B cell (primary cell): ENCODE measurements at regions not wholly inside any gene's neighbourhood (a gene's known extent, or its start where the extent isn't known, plus 50 kb on each side); places are given as distances from the start of the nearest gene placed in this dataset.

Experiments
- ATAC-seq: fragments of 200-7000 bp; cut with Tn5 transposase; one replicate; pipeline ENCODE4 v1.10.0; 2021; ENCODE audit warnings: low read depth, mild to moderate bottlenecking, moderate number of reproducible peaks, moderate library complexity
- CTCF ChIA-PET: fragments of 350-600 bp; sonication (Branson Sonifier 250); formaldehyde crosslinking; loops from one replicate; lab custom pipeline; 2021; ENCODE audit warnings: antibody characterized with exemption, inconsistent platforms; lab: Charles Lee
- POLR2A ChIA-PET: fragments of 350-600 bp; sonication (Branson Sonifier 250); formaldehyde crosslinking; loops from one replicate; lab custom pipeline; 2021; ENCODE audit warnings: antibody characterized with exemption; lab: Charles Lee
- DNase-seq: peaks from one replicate; pipeline ENCODE4 v3.0.0; 2013
- H2AFZ ChIP-seq: 2 replicates; pipeline ENCODE4 v1.6.1; 2012; ENCODE audit warnings: mild to moderate bottlenecking, low read depth, low read length; ENCODE audit not compliant: insufficient read depth, poor library complexity, severe bottlenecking
- H3K27ac ChIP-seq, 2 donors: 1 replicate in 1 of 2; 2 replicates in 1 of 2; pipeline ENCODE4 v1.5.1; 2012 to 2013; ENCODE audit warnings: low read length in 2 of 2, mild to moderate bottlenecking in 2 of 2, moderate library complexity in 1 of 2
- H3K27me3 ChIP-seq, 4 experiments: fragments of 200-600 bp in 1 of 4; sonication (generic) in 1 of 4; replicated peaks in 1 of 4; 1 replicate in 2 of 4; 2 replicates in 2 of 4; pipeline versions ENCODE4 v1.6.1 to v1.7.0; 2013 to 2016; ENCODE audit warnings: low read length in 3 of 4, mild to moderate bottlenecking in 2 of 4, mixed read lengths in 1 of 4, moderate library complexity in 1 of 4; ENCODE audit not compliant: insufficient read depth in 4 of 4, control insufficient read depth in 3 of 4; ENCODE audit errors: control extremely low read depth in 1 of 4
- H3K36me3 ChIP-seq, 2 experiments: replicated peaks in 1 of 2; 1 replicate in 1 of 2; 2 replicates in 1 of 2; pipeline versions ENCODE4 v1.6.1 to v1.7.1; 2013; ENCODE audit warnings: low read length in 1 of 2; ENCODE audit not compliant: insufficient read depth in 2 of 2, control insufficient read depth in 1 of 2; ENCODE audit errors: control extremely low read depth in 1 of 2, extremely low read depth in 1 of 2
- H3K4me1 ChIP-seq, 2 donors: fragments of 200-600 bp in 1 of 2; sonication (generic) in 1 of 2; 1 replicate in 1 of 2; 2 replicates in 1 of 2; pipeline versions ENCODE4 v1.5.1 to v1.6.1; 2013 to 2017; ENCODE audit warnings: low read length in 2 of 2; ENCODE audit not compliant: control insufficient read depth in 2 of 2, insufficient read depth in 2 of 2
- H3K4me2 ChIP-seq: replicated peaks from 2 replicates; pipeline ENCODE3; 2012; ENCODE audit warnings: mild to moderate bottlenecking, low read depth, low read length; ENCODE audit not compliant: poor library complexity, severe bottlenecking
- H3K4me3 ChIP-seq, 5 experiments: fragments of 200-600 bp in 1 of 5; sonication (generic) in 1 of 5; 1 replicate in 3 of 5; 2 replicates in 2 of 5; pipeline versions ENCODE4 v1.5.1 to v1.7.0; 2011 to 2016; ENCODE audit warnings: low read length in 4 of 5, mild to moderate bottlenecking in 4 of 5, low read depth in 2 of 5, control low read depth in 1 of 5, moderate library complexity in 1 of 5; ENCODE audit not compliant: insufficient read depth in 1 of 5; ENCODE audit errors: control extremely low read depth in 1 of 5, extremely low read depth in 1 of 5
- H3K79me2 ChIP-seq: fragments of 200-600 bp; sonication (generic); one replicate; pipeline ENCODE4 v1.6.0; 2016; ENCODE audit warnings: low read length; ENCODE audit not compliant: control insufficient read depth, insufficient read depth
- H3K9ac ChIP-seq: fragments of 200-600 bp; sonication (generic); 2 replicates; pipeline ENCODE4 v1.6.1; 2017; ENCODE audit warnings: mild to moderate bottlenecking, low read length, moderate library complexity
- H3K9me3 ChIP-seq, 3 donors: one replicate each; pipeline versions ENCODE4 v1.6.1 to v1.7.1; 2013; ENCODE audit warnings: low read length in 2 of 3; ENCODE audit not compliant: control insufficient read depth in 2 of 3, insufficient read depth in 1 of 3; ENCODE audit errors: control extremely low read depth in 1 of 3
- H4K20me1 ChIP-seq: 2 replicates; pipeline ENCODE4 v1.6.0; 2012; ENCODE audit warnings: mild to moderate bottlenecking, low read length; ENCODE audit not compliant: insufficient read depth, control insufficient read depth, poor library complexity, severe bottlenecking
- H3K27ac Mint-ChIP-seq: one replicate; pipeline ENCODE4 v1.8.0; 2021; ENCODE audit warnings: mixed read lengths
- H3K27me3 Mint-ChIP-seq: one replicate; pipeline ENCODE4 v1.8.0; 2021; ENCODE audit warnings: mixed read lengths
- H3K4me1 Mint-ChIP-seq: one replicate; pipeline ENCODE4 v1.8.0; 2021; ENCODE audit warnings: mixed read lengths
- H3K4me3 Mint-ChIP-seq: one replicate; pipeline ENCODE4 v1.8.0; 2021; ENCODE audit warnings: mixed read lengths
- H3K9me3 Mint-ChIP-seq: one replicate; pipeline ENCODE4 v1.8.0; 2022; ENCODE audit warnings: mixed read lengths; ENCODE audit not compliant: insufficient read depth
- EZH2 ChIP-seq: IDR thresholded peaks from 2 replicates; pipeline ENCODE4 v1.6.1; 2012; ENCODE audit warnings: borderline replicate concordance, low read depth, mild to moderate bottlenecking, moderate library complexity, low read length; ENCODE audit not compliant: insufficient read depth, poor library complexity, severe bottlenecking
- WGBS: methylation state at CpG from one replicate; pipeline ENCODE4 v1.1.5; 2013; ENCODE audit warnings: missing lambda C conversion rate; ENCODE audit not compliant: insufficient coverage; 5-methylcytosine and 5-hydroxymethylcytosine counted together
- intact Hi-C: fragments of 100-400 bp; cut with micrococcal nuclease; formaldehyde crosslinking; loops from one replicate; pipeline ENCODE4 v1.10.0; 2022
- TF ChIP-seq, protein P1 (sequence below): fragments of 200-600 bp; IDR thresholded peaks from one replicate; pipeline ENCODE4 v1.8.0; 2022; ENCODE audit warnings: antibody characterized with exemption, mild to moderate bottlenecking

- H3K27ac ChIP-seq, result no peak overlapping the region
- no peak overlapping the region for H3K4me2 ChIP-seq
- ChIA-PET POLR2A (no interaction called here), CTCF (no interaction called here)
- no peaks in the 10 kb centered on the region for H3K4me1 ChIP-seq
- ATAC-seq (no peak), DNase-seq (no peak)
- H3K27ac Mint-ChIP-seq, result no peak overlapping the region
- TF ChIP-seq EZH2, result no peak
- TF ChIP-seq, protein P1, sequence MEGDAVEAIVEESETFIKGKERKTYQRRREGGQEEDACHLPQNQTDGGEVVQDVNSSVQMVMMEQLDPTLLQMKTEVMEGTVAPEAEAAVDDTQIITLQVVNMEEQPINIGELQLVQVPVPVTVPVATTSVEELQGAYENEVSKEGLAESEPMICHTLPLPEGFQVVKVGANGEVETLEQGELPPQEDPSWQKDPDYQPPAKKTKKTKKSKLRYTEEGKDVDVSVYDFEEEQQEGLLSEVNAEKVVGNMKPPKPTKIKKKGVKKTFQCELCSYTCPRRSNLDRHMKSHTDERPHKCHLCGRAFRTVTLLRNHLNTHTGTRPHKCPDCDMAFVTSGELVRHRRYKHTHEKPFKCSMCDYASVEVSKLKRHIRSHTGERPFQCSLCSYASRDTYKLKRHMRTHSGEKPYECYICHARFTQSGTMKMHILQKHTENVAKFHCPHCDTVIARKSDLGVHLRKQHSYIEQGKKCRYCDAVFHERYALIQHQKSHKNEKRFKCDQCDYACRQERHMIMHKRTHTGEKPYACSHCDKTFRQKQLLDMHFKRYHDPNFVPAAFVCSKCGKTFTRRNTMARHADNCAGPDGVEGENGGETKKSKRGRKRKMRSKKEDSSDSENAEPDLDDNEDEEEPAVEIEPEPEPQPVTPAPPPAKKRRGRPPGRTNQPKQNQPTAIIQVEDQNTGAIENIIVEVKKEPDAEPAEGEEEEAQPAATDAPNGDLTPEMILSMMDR, result no peak
- 92% methylated on average over 17 of the region's 18 CpGs for WGBS
- H3K4me1 Mint-ChIP-seq, result no peaks in the 10 kb centered on the region
- H2AFZ ChIP-seq, result no peak overlapping the region
- no peaks in the 10 kb centered on the region for H4K20me1 ChIP-seq
- H3K79me2 ChIP-seq, result no peaks in the 10 kb centered on the region
- intact Hi-C loops, result no loop called here
- H3K27me3 ChIP-seq, result no peaks in the 10 kb centered on the region
- peaks cover 2% of the 10 kb centered on the region for H3K9me3 Mint-ChIP-seq
- H3K36me3 ChIP-seq, result no peaks in the 10 kb centered on the region
- H3K4me3 Mint-ChIP-seq, result no peak overlapping the region
- H3K4me3 ChIP-seq, result no peak overlapping the region
- no peaks in the 10 kb centered on the region for H3K27me3 Mint-ChIP-seq
- H3K9ac ChIP-seq, result no peak overlapping the region
- H3K9me3 ChIP-seq, result peaks cover 0 to 31% (median 0%) of the 10 kb centered on the region in 3 donors
These were observed 90.8 kb upstream of the PPP2R3B start for GRCh38 chrX:477441-478012.

- no peaks in the 10 kb centered on the region for H3K4me1 ChIP-seq
- no peaks in the 10 kb centered on the region for H3K9me3 Mint-ChIP-seq
- DNase-seq (no peak), ATAC-seq (no peak)
- no peak overlapping the region for H3K27ac Mint-ChIP-seq
- H3K4me1 Mint-ChIP-seq, result no peaks in the 10 kb centered on the region
- H3K4me3 Mint-ChIP-seq, result no peak overlapping the region
- no peaks in the 10 kb centered on the region for H3K27me3 Mint-ChIP-seq
- intact Hi-C loops, result no loop called here
- H3K27ac ChIP-seq, result no peak overlapping the region
- H3K79me2 ChIP-seq, result no peaks in the 10 kb centered on the region
- WGBS, result 86% methylated on average over 11 of the region's 20 CpGs
- H3K27me3 ChIP-seq, result no peaks in the 10 kb centered on the region
- no peaks in the 10 kb centered on the region for H3K36me3 ChIP-seq
- ChIA-PET POLR2A (no interaction called here), CTCF (no interaction called here)
- H3K4me3 ChIP-seq, result no peak overlapping the region
- H2AFZ ChIP-seq, result no peak overlapping the region
- no peaks in the 10 kb centered on the region for H4K20me1 ChIP-seq
- peaks cover 0 to 22% (median 0%) of the 10 kb centered on the region in 3 donors for H3K9me3 ChIP-seq
- no peak overlapping the region for H3K9ac ChIP-seq
- H3K4me2 ChIP-seq, result no peak overlapping the region
- TF ChIP-seq, protein P1, result no peak
- TF ChIP-seq EZH2, result no peak
These were observed 92.7 kb upstream of the PPP2R3B start for GRCh38 chrX:479273-479981.
